ENCODE measurements at regions not wholly inside any gene's neighbourhood (a gene's known extent, or its start where the extent isn't known, plus 50 kb on each side); places are given as distances from the start of the nearest gene placed in this dataset.
"Not testable (repeated sequence)": the region's sequence is repeated elsewhere in the genome, so short reads cannot be mapped to it uniquely, and the experiment has no call there.

GRCh38 chr9:94033383-94033782 is 50.9 kb upstream of the PTPDC1 start:
- DNase-seq (ENCODE audit: extremely low read depth in 1 of 2, low read depth in 1 of 2) = no peak

- DNase-seq (ENCODE audit: extremely low read depth in 1 of 2, low read depth in 1 of 2) = no peak
These were observed 52.3 kb upstream of the PTPDC1 start for GRCh38 chr9:94031946-94032345.

GRCh38 chr9:94031380-94031779 is 52.9 kb upstream of the PTPDC1 start:
- DNase-seq (ENCODE audit: extremely low read depth in 1 of 2, low read depth in 1 of 2) = no peak

- DNase-seq (ENCODE audit: extremely low read depth in 1 of 2, low read depth in 1 of 2) = peak; percentile 38 to 68
These were observed 53.7 kb upstream of the PTPDC1 start for GRCh38 chr9:94030318-94031179.

- DNase-seq (ENCODE audit: extremely low read depth in 1 of 2, low read depth in 1 of 2) = no peak
These were observed 54.3 kb upstream of the PTPDC1 start for GRCh38 chr9:94029932-94030317.

GRCh38 chr9:94026816-94027215 is 57.4 kb upstream of the PTPDC1 start:
- DNase-seq (ENCODE audit: extremely low read depth in 1 of 2, low read depth in 1 of 2) = no peak

GRCh38 chr9:94022476-94022875 is 61.8 kb upstream of the PTPDC1 start:
- DNase-seq (ENCODE audit: extremely low read depth in 1 of 2, low read depth in 1 of 2) = not testable (repeated sequence)

- DNase-seq (ENCODE audit: extremely low read depth in 1 of 2, low read depth in 1 of 2) = not testable (repeated sequence)
These were observed 63.4 kb upstream of the PTPDC1 start for GRCh38 chr9:94020836-94021235.

- no peak for DNase-seq (ENCODE audit: extremely low read depth in 1 of 2, low read depth in 1 of 2)
These were observed 63.5 kb upstream of the BARX1 start for GRCh38 chr9:94018628-94019027.

- DNase-seq (ENCODE audit: extremely low read depth in 1 of 2, low read depth in 1 of 2) = no peak
These were observed 62.9 kb upstream of the BARX1 start for GRCh38 chr9:94017939-94018531.

GRCh38 chr9:94016744-94017143 is 61.6 kb upstream of the BARX1 start:
- DNase-seq (ENCODE audit: extremely low read depth in 1 of 2, low read depth in 1 of 2) = no peak

GRCh38 chr9:94014920-94015319 is 59.8 kb upstream of the BARX1 start:
- DNase-seq (ENCODE audit: extremely low read depth in 1 of 2, low read depth in 1 of 2) = no peak

GRCh38 chr9:94014066-94014654 is 59.0 kb upstream of the BARX1 start:
- no peak for DNase-seq (ENCODE audit: extremely low read depth in 1 of 2, low read depth in 1 of 2)

- no peak for DNase-seq (ENCODE audit: extremely low read depth in 1 of 2, low read depth in 1 of 2)
These were observed 55.9 kb upstream of the BARX1 start for GRCh38 chr9:94010980-94011533.

GRCh38 chr9:94005272-94005901 is 50.2 kb upstream of the BARX1 start:
- no peak for DNase-seq (ENCODE audit: extremely low read depth in 1 of 2, low read depth in 1 of 2)

Data from activated CD8-positive, alpha-beta memory T cell treated with anti-CD3 and anti-CD28 coated beads for 1 hour (primary cell).